ENCODE measurements at regions not wholly inside any gene's neighbourhood (a gene's known extent, or its start where the extent isn't known, plus 50 kb on each side); places are given as distances from the start of the nearest gene placed in this dataset.
"Not testable (repeated sequence)": the region's sequence is repeated elsewhere in the genome, so short reads cannot be mapped to it uniquely, and the experiment has no call there.

- no peak for DNase-seq
Measured at GRCh38 chr5:126677121-126677520, 76.4 kb downstream of the PHAX start.

GRCh38 chr5:126680191-126680817 lies 79.6 kb downstream of the PHAX start:
- peak; percentile 83 to 84 for DNase-seq

GRCh38 chr5:126681314-126681713 lies 80.6 kb downstream of the PHAX start:
- not testable (repeated sequence) for DNase-seq

- no peak for DNase-seq
Measured at GRCh38 chr5:126681970-126682369, 81.2 kb downstream of the PHAX start.

GRCh38 chr5:126682856-126683255 lies 82.1 kb downstream of the PHAX start:
- DNase-seq, result no peak

- no peak for DNase-seq
Measured at GRCh38 chr5:126683912-126684311, 83.2 kb downstream of the PHAX start.

GRCh38 chr5:126684656-126685442 lies 84.1 kb downstream of the PHAX start:
- DNase-seq, result not testable (repeated sequence)

- DNase-seq, result no peak
Measured at GRCh38 chr5:126686451-126687126, 85.8 kb downstream of the PHAX start.

GRCh38 chr5:126692971-126693370 lies 84.0 kb upstream of the LMNB1 start:
- no peak for DNase-seq

- DNase-seq, result no peak
Measured at GRCh38 chr5:126693806-126694205, 83.1 kb upstream of the LMNB1 start.

- no peak for DNase-seq
Measured at GRCh38 chr5:126694403-126694802, 82.5 kb upstream of the LMNB1 start.

- no peak for DNase-seq
Measured at GRCh38 chr5:126695091-126695490, 81.8 kb upstream of the LMNB1 start.

GRCh38 chr5:126707080-126707479 lies 69.9 kb upstream of the LMNB1 start:
- no peak for DNase-seq

GRCh38 chr5:126715765-126716164 lies 61.2 kb upstream of the LMNB1 start:
- DNase-seq, result no peak

GRCh38 chr5:126716861-126717260 lies 60.1 kb upstream of the LMNB1 start:
- no peak for DNase-seq

- DNase-seq, result no peak
Measured at GRCh38 chr5:126718236-126718868, 58.6 kb upstream of the LMNB1 start.

- DNase-seq, result no peak
Measured at GRCh38 chr5:126720369-126720768, 56.6 kb upstream of the LMNB1 start.

GRCh38 chr5:126723643-126724042 lies 53.3 kb upstream of the LMNB1 start:
- no peak for DNase-seq
